Sigmoid colon (tissue), 6 donors: ENCODE measurements at regions not wholly inside any gene's neighbourhood (a gene's known extent, or its start where the extent isn't known, plus 50 kb on each side); places are given as distances from the start of the nearest gene placed in this dataset.
A peak's percentile ranks its signal among the peaks of the same experiment; 100 is the strongest.

Source experiments
- DNase-seq: peaks from one replicate; pipeline ENCODE4 v3.0.0-alpha.2; 2019
- H3K27ac ChIP-seq, 4 donors: fragments of 200-600 bp; sonication (generic); one replicate each; pipeline ENCODE4 v1.5.1; 2016 to 2019; ENCODE audit warnings: mild to moderate bottlenecking in 1 of 4
- H3K27me3 ChIP-seq, 3 donors: fragments of 200-600 bp; sonication (generic); one replicate each; pipeline ENCODE4 v1.5.1; 2019; ENCODE audit warnings: mild to moderate bottlenecking in 1 of 3
- H3K36me3 ChIP-seq, 4 donors: fragments of 200-600 bp; sonication (generic); one replicate each; pipeline ENCODE4 v1.5.1; 2016 to 2019
- H3K4me1 ChIP-seq, 4 donors: fragments of 200-600 bp; sonication (generic); one replicate each; pipeline ENCODE4 v1.5.1; 2017 to 2019
- H3K4me3 ChIP-seq, 4 donors: fragments of 200-600 bp; sonication (generic); one replicate each; pipeline ENCODE4 v1.5.1; 2017 to 2019; ENCODE audit warnings: mild to moderate bottlenecking in 2 of 4, moderate library complexity in 1 of 4
- H3K9me3 ChIP-seq, 4 donors: fragments of 200-600 bp in 3 of 4; sonication (generic) in 3 of 4; one replicate each; pipeline versions ENCODE4 v1.5.1 to v1.6.1; 2013 to 2019
- EP300 ChIP-seq, 4 donors: sonication (generic); formaldehyde crosslinking; IDR thresholded peaks; one replicate each; pipeline ENCODE4 v1.6.1; 2017; ENCODE audit warnings: antibody characterized with exemption in 4 of 4
- POLR2A ChIP-seq, 2 donors: fragments of 450-650 bp; IDR thresholded peaks; one replicate each; pipeline ENCODE4 v1.6.1; 2016; ENCODE audit warnings: antibody characterized with exemption in 2 of 2, mild to moderate bottlenecking in 2 of 2, moderate library complexity in 2 of 2
- POLR2AphosphoS5 ChIP-seq, 4 donors: sonication (generic); formaldehyde crosslinking; IDR thresholded peaks; one replicate each; pipeline ENCODE4 v1.6.1; 2017; ENCODE audit warnings: antibody characterized with exemption in 4 of 4
- WGBS, 2 donors: extraction: QIAGEN DNeasy Blood & Tissue Kit; methylation state at CpG; one replicate each; pipeline ENCODE4 v1.1.7; 2013; 5-methylcytosine and 5-hydroxymethylcytosine counted together
- intact Hi-C: fragments of 100-400 bp; cut with DNase I; formaldehyde crosslinking; loops from one replicate; pipeline ENCODE4 v1.15.1; 2023
- TF ChIP-seq, protein P1 (sequence below), 4 experiments: fragments of 450-650 bp in 3 of 4; fragments of 200-600 bp in 1 of 4; IDR thresholded peaks; one replicate each; pipeline ENCODE4 v1.5.1; 2016 to 2019; ENCODE audit warnings: antibody characterized with exemption in 4 of 4, mild to moderate bottlenecking in 3 of 4, moderate library complexity in 2 of 4
- donor health status: healthy with polysubstance abuse.
- donor health status: healthy.

GRCh38 chr10:78411716-78412115, 378.1 kb downstream of the RPS24 start:
- H3K4me3 ChIP-seq: no peak overlapping the region
- DNase-seq: peak; percentile 26
- H3K27ac ChIP-seq: no peak overlapping the region
- no peaks in the 10 kb centered on the region for H3K9me3 ChIP-seq
- 86 to 95% methylated on average over 2 of the region's 2 CpGs for WGBS, 2 donors
- H3K4me1 ChIP-seq: peaks cover 0 to 27% (median 24%) of the 10 kb centered on the region in 4 donors
- intact Hi-C loops: no loop called here
- H3K27me3 ChIP-seq: no peaks in the 10 kb centered on the region
- TF ChIP-seq, protein P1, sequence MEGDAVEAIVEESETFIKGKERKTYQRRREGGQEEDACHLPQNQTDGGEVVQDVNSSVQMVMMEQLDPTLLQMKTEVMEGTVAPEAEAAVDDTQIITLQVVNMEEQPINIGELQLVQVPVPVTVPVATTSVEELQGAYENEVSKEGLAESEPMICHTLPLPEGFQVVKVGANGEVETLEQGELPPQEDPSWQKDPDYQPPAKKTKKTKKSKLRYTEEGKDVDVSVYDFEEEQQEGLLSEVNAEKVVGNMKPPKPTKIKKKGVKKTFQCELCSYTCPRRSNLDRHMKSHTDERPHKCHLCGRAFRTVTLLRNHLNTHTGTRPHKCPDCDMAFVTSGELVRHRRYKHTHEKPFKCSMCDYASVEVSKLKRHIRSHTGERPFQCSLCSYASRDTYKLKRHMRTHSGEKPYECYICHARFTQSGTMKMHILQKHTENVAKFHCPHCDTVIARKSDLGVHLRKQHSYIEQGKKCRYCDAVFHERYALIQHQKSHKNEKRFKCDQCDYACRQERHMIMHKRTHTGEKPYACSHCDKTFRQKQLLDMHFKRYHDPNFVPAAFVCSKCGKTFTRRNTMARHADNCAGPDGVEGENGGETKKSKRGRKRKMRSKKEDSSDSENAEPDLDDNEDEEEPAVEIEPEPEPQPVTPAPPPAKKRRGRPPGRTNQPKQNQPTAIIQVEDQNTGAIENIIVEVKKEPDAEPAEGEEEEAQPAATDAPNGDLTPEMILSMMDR (IDR thresholded peaks at IDR 0.05): no peak
- no peak for TF ChIP-seq POLR2A (IDR thresholded peaks at IDR 0.05)
- no peak for TF ChIP-seq EP300 (IDR thresholded peaks at IDR 0.05)
- no peak for TF ChIP-seq POLR2AphosphoS5 (IDR thresholded peaks at IDR 0.05)
- no peaks in the 10 kb centered on the region for H3K36me3 ChIP-seq

DNA sequence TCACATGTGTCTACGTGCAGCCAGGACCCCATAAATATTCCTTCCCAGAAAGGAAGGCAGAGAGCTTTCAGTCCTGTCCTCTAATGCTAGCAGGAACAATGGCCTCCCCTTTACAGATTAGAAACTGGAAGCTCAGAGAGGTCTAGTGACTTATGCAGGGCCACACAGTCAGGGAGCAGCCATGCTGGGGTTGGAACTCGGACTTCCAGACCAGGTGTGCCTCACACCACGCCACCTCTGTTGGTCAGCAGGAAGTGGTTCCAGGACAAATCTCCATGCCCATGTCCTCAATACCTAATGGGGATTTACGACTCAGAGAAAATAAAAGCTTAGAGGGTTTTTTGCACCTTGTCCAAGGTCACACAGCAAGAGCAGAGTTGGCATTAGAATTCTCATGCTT, 378.9 kb downstream of the RPS24 start:
- Histone ChIP-seq H3K27ac (no peak overlapping the region), H3K4me1 (peaks cover 0 to 18% (median 15%) of the 10 kb centered on the region in 4 donors), H3K4me3 (no peak overlapping the region), H3K36me3 (no peaks in the 10 kb centered on the region), H3K9me3 (no peaks in the 10 kb centered on the region), H3K27me3 (no peaks in the 10 kb centered on the region)
- 71 to 84% methylated on average over 4 of the region's 4 CpGs for WGBS, 2 donors
- TF ChIP-seq POLR2A (IDR thresholded peaks at IDR 0.05) (no peak), POLR2AphosphoS5 (IDR thresholded peaks at IDR 0.05) (no peak), EP300 (IDR thresholded peaks at IDR 0.05) (no peak)
- TF ChIP-seq, protein P1 (IDR thresholded peaks at IDR 0.05): no peak
- intact Hi-C loops: no loop called here
- DNase-seq: peak; percentile 37

DNA sequence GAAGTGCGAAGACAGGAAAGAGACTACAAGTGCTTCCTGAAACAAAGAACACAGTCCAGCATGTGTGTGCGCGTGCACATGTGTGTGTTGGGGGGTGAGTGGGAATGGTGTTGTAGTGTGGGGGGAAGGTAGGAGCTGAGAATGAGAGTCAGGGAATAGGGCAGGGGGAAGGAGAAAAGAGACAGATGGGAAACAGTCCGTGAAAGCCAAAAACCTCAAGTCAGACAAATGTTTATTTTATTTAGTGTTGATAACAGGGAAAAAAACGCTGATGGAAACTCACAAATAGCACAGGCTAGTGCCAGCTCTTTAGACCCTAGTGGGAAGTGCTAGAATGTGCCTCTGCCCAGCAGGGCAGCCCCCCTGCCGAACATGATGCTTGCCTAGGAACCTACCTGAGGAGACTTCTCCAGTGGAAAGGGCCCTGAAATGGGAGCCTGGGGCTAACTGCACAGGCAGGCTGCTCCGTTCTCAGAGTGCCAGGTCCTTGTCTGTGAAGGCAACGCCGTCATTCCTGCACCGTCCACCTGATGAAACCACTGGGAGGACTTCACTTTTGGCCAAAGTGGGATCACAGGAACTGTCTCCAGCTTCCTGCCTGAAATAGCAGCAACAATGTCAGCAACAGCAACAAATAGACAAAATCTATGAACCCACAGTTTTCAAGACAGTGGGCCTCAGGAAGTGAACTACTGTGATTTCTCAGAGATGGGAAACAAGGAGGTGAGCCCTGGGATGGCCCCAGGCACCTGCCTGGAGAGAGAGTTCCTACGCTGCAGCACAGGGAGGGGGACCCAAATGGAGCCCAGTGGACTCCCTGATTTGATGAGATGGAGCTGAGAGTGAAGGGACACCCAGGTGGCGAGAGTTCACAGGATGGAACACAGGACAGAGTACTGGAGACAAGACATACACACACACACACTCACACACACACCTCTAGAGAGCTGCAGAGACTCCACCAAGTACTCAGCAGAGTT, 379.7 kb downstream of the RPS24 start:
- WGBS, 2 donors: 74 to 79% methylated on average over 12 of the region's 12 CpGs
- H3K27me3 ChIP-seq: no peaks in the 10 kb centered on the region
- H3K27ac ChIP-seq: no peak overlapping the region
- H3K36me3 ChIP-seq: no peaks in the 10 kb centered on the region
- no peak overlapping the region for H3K4me3 ChIP-seq
- H3K4me1 ChIP-seq: peaks cover 0 to 10% (median 9%) of the 10 kb centered on the region in 4 donors
- intact Hi-C loops: no loop called here
- TF ChIP-seq, protein P1 (IDR thresholded peaks at IDR 0.05): no peak
- TF ChIP-seq POLR2A (IDR thresholded peaks at IDR 0.05) (no peak), POLR2AphosphoS5 (IDR thresholded peaks at IDR 0.05) (no peak), EP300 (IDR thresholded peaks at IDR 0.05) (no peak)
- DNase-seq: peak; percentile 40
- H3K9me3 ChIP-seq: no peaks in the 10 kb centered on the region

DNA sequence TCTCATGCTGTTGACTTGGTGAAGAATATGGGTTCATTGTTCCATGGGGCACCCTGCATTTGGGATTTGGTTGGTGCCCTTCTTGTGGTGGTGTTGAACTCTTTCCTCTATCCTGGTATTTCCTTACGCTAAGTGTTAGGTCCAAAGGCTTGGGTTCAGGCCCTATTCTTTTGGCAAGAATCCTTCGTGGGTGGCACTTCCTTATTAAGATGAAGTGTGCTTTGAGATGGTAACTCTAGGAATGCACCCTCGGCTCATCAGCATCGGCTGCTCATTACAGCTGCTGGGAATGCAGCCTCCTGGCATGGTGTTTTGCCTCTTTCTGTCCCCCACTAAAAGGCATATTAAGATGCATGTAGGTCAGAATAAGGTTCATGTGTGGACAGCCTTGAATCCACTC, 380.7 kb downstream of the RPS24 start:
- no peaks in the 10 kb centered on the region for H3K36me3 ChIP-seq
- H3K4me3 ChIP-seq: no peak overlapping the region
- no peak for DNase-seq

More for the DNA sequence above, 380.7 kb downstream of the RPS24 start:
- intact Hi-C loops: no loop called here
- TF ChIP-seq POLR2AphosphoS5 (IDR thresholded peaks at IDR 0.05) (no peak), POLR2A (IDR thresholded peaks at IDR 0.05) (no peak), EP300 (IDR thresholded peaks at IDR 0.05) (no peak)
- TF ChIP-seq, protein P1 (IDR thresholded peaks at IDR 0.05): no peak
- Histone ChIP-seq H3K9me3 (no peaks in the 10 kb centered on the region), H3K27ac (no peak overlapping the region), H3K27me3 (no peaks in the 10 kb centered on the region), H3K4me1 (peaks cover 0 to under 1% (median 0%) of the 10 kb centered on the region in 4 donors)
- 84 to 88% methylated on average over 4 of the region's 4 CpGs for WGBS, 2 donors
